Activated CD4-positive, alpha-beta T cell treated with anti-CD3 and anti-CD28 coated beads, Interleukin-2, amount 50 U/mL, for 24 hours (primary cell): ENCODE measurements at regions not wholly inside any gene's neighbourhood (a gene's known extent, or its start where the extent isn't known, plus 50 kb on each side); places are given as distances from the start of the nearest gene placed in this dataset.
"Not testable (repeated sequence)": the region's sequence is repeated elsewhere in the genome, so short reads cannot be mapped to it uniquely, and the experiment has no call there.

Source experiments
- DNase-seq, 2 donors: peaks; one replicate each; pipeline ENCODE4 v3.0.0-alpha.2; 2020; ENCODE audit warnings: low read depth in 1 of 2, low spot score in 1 of 2

DNA sequence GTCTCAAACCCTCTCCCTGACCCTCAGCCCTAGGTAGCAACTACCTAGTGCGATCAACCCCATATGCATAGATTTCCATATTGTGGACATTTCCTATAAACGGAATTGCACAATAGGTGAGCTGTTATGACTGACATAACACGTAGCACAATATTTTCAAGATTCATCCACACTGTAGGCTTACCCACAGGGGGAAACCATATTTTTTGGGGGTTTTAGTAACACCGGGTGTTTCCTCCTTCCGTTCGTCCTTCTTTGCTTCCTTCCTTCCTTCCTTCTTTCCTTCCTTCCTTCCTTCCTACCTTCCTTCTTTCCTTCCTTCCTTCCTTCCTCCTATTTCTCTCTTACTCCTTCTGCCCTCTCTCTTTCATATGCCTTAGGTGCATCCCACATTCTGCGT is 524.2 kb downstream of the CWH43 start:
- not testable (repeated sequence) for DNase-seq

DNA sequence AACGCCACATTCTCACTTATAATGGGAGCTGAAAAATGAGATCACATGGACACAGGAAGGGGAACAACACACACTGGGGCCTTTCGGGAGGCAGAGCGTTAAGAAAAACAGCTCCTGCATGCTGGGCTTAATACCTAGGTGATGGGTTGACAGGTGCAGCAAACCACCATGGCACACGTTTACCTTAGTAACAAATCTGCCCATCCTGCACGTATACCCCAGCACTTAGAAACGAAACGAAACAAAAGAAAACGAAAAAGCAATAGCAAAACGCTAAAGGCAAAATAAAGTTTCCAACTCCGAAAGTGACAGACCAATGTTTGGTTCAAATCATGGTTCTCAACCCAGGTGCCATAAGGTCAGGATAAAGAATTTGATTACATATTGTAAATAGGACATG is 525.3 kb downstream of the CWH43 start:
- not testable (repeated sequence) for DNase-seq

GRCh38 chr4:49511881-49512491 is 525.9 kb downstream of the CWH43 start:
- DNase-seq, result not testable (repeated sequence)

GRCh38 chr4:49512641-49513545 is 526.8 kb downstream of the CWH43 start:
- peak in 1 of 2 donors; percentile 21 for DNase-seq

DNA sequence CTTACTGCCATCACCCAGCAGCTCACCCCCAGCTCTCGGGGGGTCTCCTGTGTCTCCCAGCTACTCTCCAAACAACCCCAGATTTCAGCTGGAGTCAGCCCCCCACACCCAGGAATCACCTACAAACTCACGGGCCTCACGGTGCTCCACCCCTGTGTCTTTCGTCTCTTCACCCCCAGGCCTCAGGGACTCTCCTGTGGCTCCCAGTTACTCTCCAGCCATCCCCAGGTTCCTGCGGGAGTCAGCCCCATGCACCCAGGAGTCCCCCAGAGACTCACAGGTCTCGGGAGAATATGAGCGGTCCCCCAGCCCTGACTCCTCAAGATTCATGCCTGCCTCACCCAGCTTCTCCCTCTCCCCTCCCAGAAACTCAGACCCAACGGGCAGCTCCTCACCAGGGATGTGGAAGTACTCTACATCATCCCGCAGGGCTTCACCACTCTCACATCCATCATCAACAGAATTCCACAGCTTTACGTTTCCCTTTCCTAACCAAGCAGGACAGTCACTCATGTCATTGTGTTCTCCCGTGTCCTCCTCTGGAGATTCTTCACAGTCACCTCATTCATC is 527.6 kb downstream of the CWH43 start:
- DNase-seq, result not testable (repeated sequence)

DNA sequence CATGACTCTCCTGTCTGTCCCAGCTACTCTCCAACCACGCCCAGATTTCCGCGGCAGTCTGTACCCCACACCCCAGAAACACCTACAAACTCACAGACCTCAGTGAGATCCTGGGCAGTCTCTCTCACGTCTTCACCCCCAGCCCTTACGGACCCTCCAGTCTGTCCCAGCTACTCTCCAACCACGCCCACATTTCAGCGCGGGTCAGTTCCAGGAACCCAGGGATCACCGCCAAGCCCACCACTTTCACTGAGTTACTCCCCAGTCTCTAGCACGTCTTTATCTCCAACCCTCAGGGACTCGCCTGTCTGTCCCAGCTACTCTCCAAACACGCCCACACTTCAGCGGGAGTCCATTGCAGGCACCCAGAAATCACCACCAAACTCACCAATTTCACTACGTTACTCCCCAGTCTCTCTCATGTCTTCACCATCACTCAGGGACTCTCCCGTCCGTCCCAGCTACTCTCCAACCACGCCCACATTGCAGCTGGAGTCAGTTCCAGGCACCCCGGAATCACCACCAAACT is 528.2 kb downstream of the CWH43 start:
- DNase-seq, result not testable (repeated sequence)

GRCh38 chr4:49514841-49515240 is 528.8 kb downstream of the CWH43 start:
- DNase-seq, result not testable (repeated sequence)

DNA sequence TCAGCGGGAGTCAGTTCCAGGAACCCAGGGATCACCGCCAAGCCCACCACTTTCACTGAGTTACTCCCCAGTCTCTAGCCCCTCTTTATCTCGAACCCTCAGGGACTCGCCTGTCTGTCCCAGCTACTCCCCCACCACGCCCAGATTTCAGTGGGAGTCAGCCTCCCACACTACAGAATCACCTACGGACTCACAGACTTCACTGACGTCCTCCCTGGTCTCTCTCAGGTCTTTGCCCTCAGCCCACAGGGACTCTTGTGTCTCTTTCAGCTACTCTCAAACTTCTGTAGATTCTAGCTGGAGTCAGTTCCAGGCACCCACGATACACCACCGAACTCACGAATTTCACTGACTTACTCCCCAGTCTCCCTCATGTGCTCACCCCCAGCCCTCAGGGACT is 529.2 kb downstream of the CWH43 start:
- not testable (repeated sequence) for DNase-seq

GRCh38 chr4:49516096-49516495 is 530.0 kb downstream of the CWH43 start:
- DNase-seq, result not testable (repeated sequence)

DNA sequence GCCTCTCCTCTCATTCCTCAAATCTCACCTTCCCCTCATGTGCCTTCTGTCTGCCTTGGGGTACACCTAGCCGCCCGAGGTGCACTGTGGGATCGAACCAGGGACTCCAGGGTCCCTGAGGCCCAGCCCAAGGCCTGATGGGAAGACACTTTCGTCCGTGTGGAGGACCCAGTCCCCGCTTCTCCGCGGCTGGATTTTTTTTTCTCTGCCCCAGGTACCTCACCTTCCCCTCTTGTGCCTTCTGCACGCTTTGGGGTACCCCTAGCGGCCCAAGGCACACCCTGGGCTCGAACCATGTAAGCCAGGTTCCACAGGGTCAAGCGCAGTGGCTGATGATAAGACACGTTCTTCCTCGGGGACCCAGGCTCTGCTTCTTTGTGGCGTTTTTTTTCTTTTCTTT is 530.7 kb downstream of the CWH43 start:
- no peak for DNase-seq

DNA sequence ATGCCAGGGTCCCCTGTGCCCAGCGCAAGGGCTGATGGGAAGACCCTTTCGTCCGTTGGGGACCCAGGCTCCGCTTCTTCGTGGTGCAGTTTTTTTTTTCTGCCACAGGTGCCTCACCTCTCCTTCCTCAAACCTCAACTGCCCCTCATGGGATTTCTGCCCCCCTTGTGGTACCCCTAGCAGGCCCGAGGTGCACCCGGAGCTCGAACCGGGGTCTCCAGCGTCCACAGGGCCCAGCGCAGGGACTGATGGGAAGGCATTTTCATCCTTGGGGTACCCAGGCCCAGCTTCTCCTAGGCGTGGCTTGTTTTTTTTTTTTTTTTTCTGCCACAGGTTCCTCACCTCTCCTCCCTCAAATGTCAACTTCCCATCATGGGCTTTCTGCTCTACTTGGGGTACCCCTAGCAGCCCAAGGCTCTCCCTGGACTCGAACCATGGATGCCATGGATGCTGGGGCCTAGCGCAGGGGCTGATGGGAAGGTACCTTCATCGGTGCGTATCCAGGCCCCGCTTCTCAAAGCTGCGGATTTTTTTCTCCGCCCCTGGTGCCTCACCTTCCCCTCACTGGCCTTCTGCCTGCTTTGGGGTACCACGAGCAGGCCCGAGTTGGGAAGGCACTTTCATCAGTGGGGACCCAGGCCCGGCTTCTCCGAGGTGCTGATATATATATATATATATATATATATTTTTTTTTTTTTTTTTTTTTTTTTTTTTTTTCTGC is 531.6 kb downstream of the CWH43 start:
- not testable (repeated sequence) for DNase-seq

DNA sequence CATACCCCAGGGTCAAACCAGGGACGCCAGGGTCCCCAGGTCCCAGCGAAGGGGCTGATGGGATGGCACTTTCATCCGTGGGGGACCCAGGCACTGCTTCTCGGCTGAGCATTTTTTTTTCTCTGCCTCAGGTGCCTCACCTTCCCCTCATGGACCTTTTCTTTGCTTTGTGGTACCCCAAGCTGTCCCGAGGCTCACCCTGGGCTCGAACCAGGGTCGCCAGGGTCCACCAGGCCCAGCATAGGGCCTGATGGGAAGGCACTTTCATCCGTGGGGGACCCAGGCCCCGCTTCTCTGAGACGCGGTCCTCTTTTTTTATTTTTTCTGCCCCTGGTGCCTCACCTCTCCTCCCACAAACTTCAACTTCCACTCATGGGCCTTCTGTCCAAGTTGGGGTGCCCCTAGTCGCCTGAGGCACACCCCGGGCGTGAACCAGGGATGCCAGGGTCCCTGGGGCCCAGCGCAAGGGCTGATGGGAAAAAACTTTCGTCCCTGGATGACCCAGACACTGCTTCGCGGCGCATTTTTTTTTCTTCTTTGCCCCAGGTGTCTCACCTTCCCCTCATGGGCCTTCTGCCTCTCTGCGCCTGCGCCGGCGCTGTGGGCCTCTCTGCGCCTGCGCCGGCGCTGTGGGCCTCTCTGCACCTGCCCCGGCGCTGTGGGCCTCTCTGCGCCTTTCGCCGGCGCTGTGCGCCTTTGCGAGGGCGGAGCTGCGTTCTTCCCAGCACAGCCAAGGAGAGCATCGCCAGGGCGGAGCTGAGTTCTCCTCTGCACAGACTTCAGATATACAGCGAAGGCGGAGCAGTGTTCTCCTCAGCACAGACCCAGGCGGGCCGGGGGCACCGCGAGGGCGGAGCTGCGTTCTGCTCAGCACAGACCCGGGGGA is 533.3 kb downstream of the CWH43 start:
- not testable (repeated sequence) for DNase-seq

GRCh38 chr4:49523816-49524765 is 538.0 kb downstream of the CWH43 start:
- DNase-seq, result not testable (repeated sequence)

DNA sequence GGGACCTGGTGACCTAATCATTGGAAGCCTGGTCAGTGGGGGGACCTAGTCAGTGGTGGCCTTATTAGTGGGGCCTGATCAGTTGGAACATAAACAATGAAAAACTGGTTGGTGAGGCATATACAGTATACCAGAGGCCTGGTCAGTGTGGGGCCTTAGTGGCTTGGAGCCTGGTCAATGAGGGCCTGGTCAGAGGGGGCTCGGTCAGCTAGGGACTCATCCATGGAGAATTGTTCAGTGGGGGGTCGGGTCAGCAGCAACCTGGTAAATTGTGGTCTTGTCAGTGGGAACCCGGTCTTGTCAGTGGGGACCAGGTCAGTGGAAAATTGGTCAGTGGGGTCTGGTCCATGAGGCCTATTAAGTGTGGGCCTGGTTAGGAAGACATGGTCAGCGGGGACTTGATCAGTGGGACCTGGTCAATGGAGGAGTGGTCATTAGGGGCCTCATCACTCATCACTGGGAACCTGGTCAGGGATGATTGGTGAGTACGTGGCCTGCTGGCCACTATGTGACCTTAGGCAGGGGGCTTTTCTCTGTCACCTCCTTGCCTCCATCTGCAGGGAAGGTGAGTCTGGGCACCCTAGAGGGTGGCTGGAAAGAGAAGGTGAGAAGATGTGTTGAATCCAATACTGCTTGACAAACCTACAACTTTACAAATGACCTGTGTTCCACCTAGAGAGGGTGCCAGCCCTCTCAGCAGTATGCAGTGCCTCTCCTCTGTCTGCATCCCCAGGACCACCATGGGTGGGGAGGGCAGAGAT is 573.0 kb downstream of the CWH43 start:
- not testable (repeated sequence) for DNase-seq

DNA sequence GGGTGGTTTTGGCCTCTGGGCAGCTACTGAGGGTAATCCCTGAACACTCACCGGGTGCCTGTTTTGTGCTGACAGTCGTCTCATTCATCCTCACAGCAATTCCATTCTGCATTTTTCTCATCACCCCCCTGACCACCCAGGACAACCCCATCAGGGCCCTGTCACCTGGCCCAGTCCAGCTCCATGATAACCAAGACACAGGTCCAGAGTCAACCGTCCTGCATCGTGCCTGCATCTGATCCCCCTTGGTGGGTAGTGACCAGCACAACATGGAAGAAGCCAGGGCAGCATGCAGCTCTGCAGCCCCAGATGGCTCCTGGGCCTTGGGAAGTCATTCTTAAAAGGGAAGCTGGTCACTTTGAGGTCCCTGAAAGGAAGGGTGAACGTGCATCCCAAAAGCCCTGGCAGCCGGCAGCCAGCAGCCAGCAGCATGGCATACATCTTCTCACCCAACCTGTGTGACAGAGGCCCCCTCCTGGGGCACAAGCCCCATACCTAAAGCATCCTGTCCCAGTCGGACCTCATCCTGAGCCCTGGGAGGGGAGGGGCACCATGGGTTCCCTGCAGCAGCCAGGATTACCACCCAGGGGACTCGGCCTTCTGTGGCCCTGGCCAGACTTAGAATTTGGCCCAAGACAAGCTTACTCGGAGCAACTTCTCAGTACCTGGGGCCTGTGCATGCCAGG is 574.2 kb downstream of the CWH43 start:
- not testable (repeated sequence) for DNase-seq

DNA sequence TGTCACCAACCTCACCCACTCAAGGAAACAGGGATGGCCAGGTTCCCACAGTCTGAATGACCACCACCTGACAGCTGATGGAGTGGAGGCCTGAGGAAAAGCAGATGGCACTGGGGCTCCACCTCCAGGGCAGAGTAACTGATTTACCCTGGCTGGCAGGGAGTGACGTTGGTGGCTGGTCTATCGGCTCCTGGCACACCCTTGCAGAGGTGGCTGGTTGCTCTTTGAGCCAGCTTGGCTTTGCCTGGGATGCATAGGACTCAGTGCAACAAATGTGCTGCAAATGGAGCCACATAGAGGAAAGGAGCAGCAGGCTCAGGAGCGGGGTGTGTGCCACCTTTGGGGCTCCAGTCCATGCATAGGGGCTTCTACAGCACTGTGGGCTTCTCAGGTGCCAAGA is 574.8 kb downstream of the CWH43 start:
- not testable (repeated sequence) for DNase-seq

DNA sequence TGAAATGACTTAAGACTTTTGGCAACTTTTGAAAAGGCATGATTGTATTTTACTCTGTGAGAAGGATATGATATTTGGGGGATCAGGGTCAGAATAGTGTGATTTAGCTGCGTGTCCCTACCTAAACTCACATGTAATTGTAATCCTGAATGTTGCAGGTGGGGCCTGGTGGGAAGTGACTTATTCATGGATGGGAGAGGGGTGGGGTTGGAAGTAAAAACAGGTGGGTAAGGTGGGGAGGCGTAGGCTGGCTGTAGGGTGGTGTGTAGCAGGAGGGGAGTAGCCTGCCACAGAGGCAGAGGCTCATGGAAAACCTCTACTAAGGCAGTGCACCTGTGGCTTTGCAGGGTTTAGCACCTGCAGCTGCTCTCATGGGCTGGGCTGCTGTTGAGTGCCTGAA is 584.2 kb downstream of the CWH43 start:
- not testable (repeated sequence) for DNase-seq
